BLaER1 treated with 17β-estradiol and CSF1 and Interleukin-3, amounts not matched to agents 10 nM and 100 nM (cell line): ENCODE measurements at regions not wholly inside any gene's neighbourhood (a gene's known extent, or its start where the extent isn't known, plus 50 kb on each side); places are given as distances from the start of the nearest gene placed in this dataset.

Source experiments
- H3K27ac ChIP-seq, 11 experiments: shearing (Covaris generic); formaldehyde crosslinking; 2 replicates each; pipeline ENCODE4 v1.8.1; 2022
- H3K27me3 ChIP-seq, 11 experiments: shearing (Covaris generic); formaldehyde crosslinking; 2 replicates each; pipeline ENCODE4 v1.8.1; 2022
- H3K36me3 ChIP-seq, 11 experiments: shearing (Covaris generic); formaldehyde crosslinking; 2 replicates each; pipeline ENCODE4 v1.8.1; 2022
- H3K4me1 ChIP-seq, 10 experiments: shearing (Covaris generic); formaldehyde crosslinking; 2 replicates each; pipeline ENCODE4 v1.8.1; 2022
- H3K4me2 ChIP-seq, 11 experiments: shearing (Covaris generic); formaldehyde crosslinking; 2 replicates each; pipeline ENCODE4 v1.8.1; 2022
- H3K4me3 ChIP-seq, 10 experiments: shearing (Covaris generic); formaldehyde crosslinking; 2 replicates each; pipeline ENCODE4 v1.8.1; 2022
- H3K9ac ChIP-seq, 11 experiments: shearing (Covaris generic); formaldehyde crosslinking; 2 replicates each; pipeline ENCODE4 v1.8.1; 2022
- H3K9me3 ChIP-seq, 11 experiments: shearing (Covaris generic); formaldehyde crosslinking; replicated peaks in 1 of 11; 2 replicates each; pipeline ENCODE4 v1.8.1; 2022
- H4K20me1 ChIP-seq, 11 experiments: shearing (Covaris generic); formaldehyde crosslinking; 2 replicates each; pipeline ENCODE4 v1.8.1; 2022
- Cebpa-rat ChIP-seq, 11 experiments: shearing (Covaris generic); IDR thresholded peaks; 2 replicates each; pipeline ENCODE4 v1.8.1; 2022

GRCh38 chr4:66662620-66663019 is 882.7 kb downstream of the CENPC start:
- H3K36me3 ChIP-seq = no peaks in the 10 kb centered on the region
- no peaks in the 10 kb centered on the region for H3K9me3 ChIP-seq
- no peaks in the 10 kb centered on the region for H4K20me1 ChIP-seq
- no peaks in the 10 kb centered on the region for H3K27me3 ChIP-seq
- H3K4me2 ChIP-seq = no peak overlapping the region
- no peak overlapping the region for H3K4me3 ChIP-seq
- TF ChIP-seq Cebpa-rat (IDR thresholded peaks at IDR 0.05) = no peak
- no peak overlapping the region for H3K27ac ChIP-seq
- H3K4me1 ChIP-seq = no peaks in the 10 kb centered on the region
- H3K9ac ChIP-seq = no peak overlapping the region

GRCh38 chr4:66658809-66659208 is 886.5 kb downstream of the CENPC start:
- Histone ChIP-seq H3K36me3 (no peaks in the 10 kb centered on the region), H3K4me3 (no peak overlapping the region), H3K9me3 (no peaks in the 10 kb centered on the region), H3K27me3 (no peaks in the 10 kb centered on the region), H3K9ac (no peak overlapping the region), H3K27ac (no peak overlapping the region), H3K4me2 (no peak overlapping the region), H3K4me1 (no peaks in the 10 kb centered on the region), H4K20me1 (no peaks in the 10 kb centered on the region)
- TF ChIP-seq Cebpa-rat (IDR thresholded peaks at IDR 0.05) = no peak

DNA sequence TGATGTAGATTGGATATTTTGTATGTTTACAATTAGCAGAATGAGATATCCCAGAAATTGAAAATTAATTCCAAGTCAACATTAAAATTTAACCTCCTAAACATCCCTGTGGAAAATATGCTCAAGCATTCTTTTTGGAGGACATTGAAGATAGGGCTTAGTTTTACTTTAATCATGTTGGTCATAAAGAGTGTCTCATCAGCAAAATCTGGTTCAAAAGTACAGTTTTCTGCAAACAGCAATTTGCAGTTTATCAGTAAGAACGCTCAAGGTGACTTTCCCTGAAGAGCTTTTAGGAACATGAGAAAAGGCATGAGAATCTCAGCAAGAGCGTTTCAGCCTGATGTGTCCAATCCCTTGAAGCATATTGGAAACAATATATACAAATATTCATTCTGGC is 889.8 kb downstream of the CENPC start:
- no peaks in the 10 kb centered on the region for H3K4me1 ChIP-seq
- no peak overlapping the region for H3K4me2 ChIP-seq
- H4K20me1 ChIP-seq = no peaks in the 10 kb centered on the region
- H3K4me3 ChIP-seq = no peak overlapping the region
- no peak overlapping the region for H3K27ac ChIP-seq
- H3K36me3 ChIP-seq = no peaks in the 10 kb centered on the region
- TF ChIP-seq Cebpa-rat (IDR thresholded peaks at IDR 0.05) = no peak
- H3K9me3 ChIP-seq = no peaks in the 10 kb centered on the region; a peak in 1 of 22 replicates
- no peaks in the 10 kb centered on the region for H3K27me3 ChIP-seq
- H3K9ac ChIP-seq = no peak overlapping the region

- no peaks in the 10 kb centered on the region for H3K4me1 ChIP-seq
- no peak for TF ChIP-seq Cebpa-rat (IDR thresholded peaks at IDR 0.05)
- no peak overlapping the region for H3K4me3 ChIP-seq
- no peaks in the 10 kb centered on the region for H3K36me3 ChIP-seq
- H3K27me3 ChIP-seq = no peaks in the 10 kb centered on the region
- no peak overlapping the region for H3K27ac ChIP-seq
- H3K4me2 ChIP-seq = no peak overlapping the region
- H3K9ac ChIP-seq = no peak overlapping the region
- H3K9me3 ChIP-seq = no peaks in the 10 kb centered on the region; a peak in 1 of 22 replicates
- H4K20me1 ChIP-seq = no peaks in the 10 kb centered on the region
These were observed 891.4 kb downstream of the CENPC start for GRCh38 chr4:66653937-66654336.

- no peaks in the 10 kb centered on the region for H4K20me1 ChIP-seq
- no peaks in the 10 kb centered on the region for H3K27me3 ChIP-seq
- H3K9ac ChIP-seq = no peak overlapping the region
- no peaks in the 10 kb centered on the region for H3K36me3 ChIP-seq
- H3K4me1 ChIP-seq = peaks cover 0 to 6% (median 0%) of the 10 kb centered on the region in 10 experiments; a peak in 4 of 20 replicates
- H3K4me2 ChIP-seq = no peak overlapping the region
- no peak for TF ChIP-seq Cebpa-rat (IDR thresholded peaks at IDR 0.05)
- no peaks in the 10 kb centered on the region; a peak in 1 of 22 replicates for H3K9me3 ChIP-seq
- no peak overlapping the region for H3K4me3 ChIP-seq
- H3K27ac ChIP-seq = no peak overlapping the region
These were observed 896.1 kb downstream of the CENPC start for GRCh38 chr4:66649236-66649635.

DNA sequence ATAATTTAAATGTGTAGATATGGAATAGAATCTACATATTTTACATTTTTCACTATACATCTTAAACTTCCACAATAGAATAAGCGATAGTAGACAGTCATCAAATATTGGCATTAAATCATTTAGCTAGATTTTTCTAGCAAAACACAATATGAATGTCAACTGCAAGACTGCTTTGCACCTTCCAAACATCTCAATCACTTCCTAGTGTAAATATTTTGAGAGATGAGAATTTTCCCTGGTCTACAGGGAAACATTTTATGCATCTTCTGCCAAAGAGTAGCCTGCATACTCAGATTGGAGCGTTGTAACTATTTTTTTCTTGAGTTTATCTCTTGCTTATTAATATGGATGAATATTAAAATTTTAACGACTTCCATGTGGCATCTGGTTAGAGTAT is 897.4 kb downstream of the CENPC start:
- H3K4me1 ChIP-seq = peaks cover 0 to 7% (median 0%) of the 10 kb centered on the region in 10 experiments; a peak in 4 of 20 replicates
- no peaks in the 10 kb centered on the region for H3K27me3 ChIP-seq
- H3K36me3 ChIP-seq = no peaks in the 10 kb centered on the region
- H3K9me3 ChIP-seq = no peaks in the 10 kb centered on the region; a peak in 1 of 22 replicates
- no peak overlapping the region for H3K4me2 ChIP-seq
- H3K4me3 ChIP-seq = no peak overlapping the region
- H3K9ac ChIP-seq = no peak overlapping the region
- H4K20me1 ChIP-seq = no peaks in the 10 kb centered on the region
- H3K27ac ChIP-seq = no peak overlapping the region
- TF ChIP-seq Cebpa-rat (IDR thresholded peaks at IDR 0.05) = no peak

- no peak overlapping the region for H3K4me2 ChIP-seq
- H3K27ac ChIP-seq = no peak overlapping the region
- no peaks in the 10 kb centered on the region for H4K20me1 ChIP-seq
- no peak for TF ChIP-seq Cebpa-rat (IDR thresholded peaks at IDR 0.05)
- no peak overlapping the region for H3K9ac ChIP-seq
- no peaks in the 10 kb centered on the region; a peak in 1 of 22 replicates for H3K9me3 ChIP-seq
- no peaks in the 10 kb centered on the region for H3K27me3 ChIP-seq
- H3K36me3 ChIP-seq = no peaks in the 10 kb centered on the region
- no peak overlapping the region for H3K4me3 ChIP-seq
- H3K4me1 ChIP-seq = peaks cover 0 to 7% (median 0%) of the 10 kb centered on the region in 10 experiments; a peak in 4 of 20 replicates
These were observed 897.8 kb downstream of the CENPC start for GRCh38 chr4:66647476-66647875.

GRCh38 chr4:66640233-66640990 is 904.9 kb downstream of the CENPC start:
- no peak for TF ChIP-seq Cebpa-rat (IDR thresholded peaks at IDR 0.05)
- Histone ChIP-seq H4K20me1 (no peaks in the 10 kb centered on the region), H3K36me3 (no peaks in the 10 kb centered on the region)

DNA sequence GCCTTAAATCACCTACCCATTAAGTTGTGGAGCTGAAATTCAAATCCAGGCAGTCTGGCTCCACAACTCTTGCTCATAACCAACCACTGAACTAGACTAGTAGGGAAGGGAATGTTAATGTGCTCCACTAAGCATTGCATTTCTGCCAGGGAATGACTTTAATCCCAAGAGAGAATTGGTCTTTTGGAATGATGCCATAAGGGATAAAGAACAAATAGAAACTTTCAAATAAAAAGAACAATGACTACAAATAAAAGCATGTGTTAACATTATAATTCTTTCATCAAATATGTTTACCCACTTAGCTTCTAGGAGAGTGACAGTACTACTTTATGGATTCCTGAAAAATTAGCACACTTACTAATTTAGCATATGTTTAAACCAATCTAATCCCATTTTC is 905.9 kb downstream of the CENPC start:
- H3K9ac ChIP-seq = no peak overlapping the region
- no peak overlapping the region for H3K27ac ChIP-seq
- H3K4me1 ChIP-seq = peaks cover 0 to 2% (median 0%) of the 10 kb centered on the region in 10 experiments; a peak in 3 of 20 replicates
- H3K36me3 ChIP-seq = no peaks in the 10 kb centered on the region
- TF ChIP-seq Cebpa-rat (IDR thresholded peaks at IDR 0.05) = no peak
- H3K27me3 ChIP-seq = no peaks in the 10 kb centered on the region
- H3K4me2 ChIP-seq = no peak overlapping the region
- H3K4me3 ChIP-seq = no peak overlapping the region
- no peaks in the 10 kb centered on the region for H3K9me3 ChIP-seq
- H4K20me1 ChIP-seq = no peaks in the 10 kb centered on the region

More at GRCh38 chr4:66640233-66640990, 904.9 kb downstream of the CENPC start:
- Histone ChIP-seq H3K9ac (no peak overlapping the region), H3K27ac (no peak overlapping the region), H3K4me3 (no peak overlapping the region), H3K27me3 (no peaks in the 10 kb centered on the region), H3K4me1 (peaks cover 0 to 7% (median 0%) of the 10 kb centered on the region in 10 experiments; a peak in 4 of 20 replicates), H3K4me2 (no peak overlapping the region), H3K9me3 (no peaks in the 10 kb centered on the region)

GRCh38 chr4:66636349-66636748 is 909.0 kb downstream of the CENPC start:
- TF ChIP-seq Cebpa-rat (IDR thresholded peaks at IDR 0.05) = no peak
- Histone ChIP-seq H4K20me1 (no peaks in the 10 kb centered on the region), H3K4me1 (no peaks in the 10 kb centered on the region), H3K27me3 (no peaks in the 10 kb centered on the region), H3K4me2 (no peak overlapping the region), H3K27ac (no peak overlapping the region), H3K9me3 (no peaks in the 10 kb centered on the region), H3K36me3 (no peaks in the 10 kb centered on the region), H3K4me3 (no peak overlapping the region), H3K9ac (no peak overlapping the region)
